ENCODE measurements at regions not wholly inside any gene's neighbourhood (a gene's known extent, or its start where the extent isn't known, plus 50 kb on each side); places are given as distances from the start of the nearest gene placed in this dataset.

DNA sequence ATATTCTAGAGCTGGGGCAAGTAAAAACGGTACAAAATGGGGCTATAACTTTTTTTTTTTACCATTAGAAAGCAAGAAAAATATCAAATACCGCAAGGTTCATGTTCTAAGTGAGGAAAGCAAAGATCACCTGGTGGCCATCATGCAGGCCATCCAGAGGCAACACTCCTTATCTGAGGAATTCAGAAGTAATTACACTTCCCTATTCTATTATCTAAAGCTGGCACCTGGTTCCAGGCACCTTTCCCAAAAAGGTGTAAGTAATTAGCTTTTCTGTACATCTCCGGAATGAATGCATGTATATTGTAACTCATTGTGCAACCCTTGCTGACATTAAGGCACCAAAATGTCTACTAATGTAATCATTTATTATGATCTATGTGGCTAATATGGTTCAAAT is 152.5 kb upstream of the GYPC start:
- WGBS (ENCODE audit: insufficient coverage, low lambda C conversion rate): 50% methylated on average over 1 of the region's 3 CpGs

GRCh38 chr2:126504949-126505348 is 151.0 kb upstream of the GYPC start:
- H3K27me3 ChIP-seq (ENCODE audit: control insufficient read depth, insufficient read depth, low read length): no peaks in the 10 kb centered on the region
- H3K27ac ChIP-seq (ENCODE audit: low read length): no peak overlapping the region
- no CpG with 5 or more reads among the region's 1 CpG for WGBS (ENCODE audit: insufficient coverage, low lambda C conversion rate)
- no peaks in the 10 kb centered on the region for H3K4me1 ChIP-seq (ENCODE audit: control insufficient read depth, insufficient read depth, low read length)
- no peaks in the 10 kb centered on the region for H3K36me3 ChIP-seq (ENCODE audit: control insufficient read depth, insufficient read depth, low read length)
- no peaks in the 10 kb centered on the region for H3K9me3 ChIP-seq (ENCODE audit: control insufficient read depth, low read depth, low read length)
- DNase-seq: no peak
- no peak overlapping the region for H3K4me3 ChIP-seq (ENCODE audit: low read length)

More for the DNA sequence above, 152.5 kb upstream of the GYPC start:
- Histone ChIP-seq H3K4me3 (ENCODE audit: low read length) (no peak overlapping the region), H3K36me3 (ENCODE audit: control insufficient read depth, insufficient read depth, low read length) (no peaks in the 10 kb centered on the region), H3K4me1 (ENCODE audit: control insufficient read depth, insufficient read depth, low read length) (no peaks in the 10 kb centered on the region), H3K27me3 (ENCODE audit: control insufficient read depth, insufficient read depth, low read length) (no peaks in the 10 kb centered on the region), H3K9me3 (ENCODE audit: control insufficient read depth, low read depth, low read length) (no peaks in the 10 kb centered on the region), H3K27ac (ENCODE audit: low read length) (no peak overlapping the region)
- no peak for DNase-seq

DNA sequence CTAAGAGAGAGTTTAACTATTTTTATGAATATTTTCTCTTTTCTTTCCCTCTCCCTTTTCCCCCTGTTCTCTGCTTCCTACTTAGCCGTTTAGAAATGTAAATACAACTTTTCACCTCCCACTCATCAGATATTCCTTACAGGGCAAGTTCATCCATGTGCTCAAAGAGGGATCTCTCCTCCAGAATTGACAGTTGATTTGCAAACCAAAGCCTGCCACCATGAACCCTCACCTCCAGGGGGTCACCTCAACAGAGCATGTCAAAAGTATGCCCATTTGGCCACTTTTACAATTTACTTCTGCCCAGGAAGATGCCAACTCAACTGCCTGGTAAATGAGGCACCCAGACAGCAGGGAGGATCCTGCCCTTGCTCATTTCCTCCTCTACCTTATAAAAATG is 149.2 kb upstream of the GYPC start:
- Histone ChIP-seq H3K27me3 (ENCODE audit: control insufficient read depth, insufficient read depth, low read length) (no peaks in the 10 kb centered on the region), H3K36me3 (ENCODE audit: control insufficient read depth, insufficient read depth, low read length) (no peaks in the 10 kb centered on the region), H3K27ac (ENCODE audit: low read length) (no peak overlapping the region), H3K4me1 (ENCODE audit: control insufficient read depth, insufficient read depth, low read length) (no peaks in the 10 kb centered on the region), H3K4me3 (ENCODE audit: low read length) (no peak overlapping the region), H3K9me3 (ENCODE audit: control insufficient read depth, low read depth, low read length) (no peaks in the 10 kb centered on the region)
- DNase-seq: no peak
- WGBS (ENCODE audit: insufficient coverage, low lambda C conversion rate): 0% methylated on average over 1 of the region's 1 CpG

DNA sequence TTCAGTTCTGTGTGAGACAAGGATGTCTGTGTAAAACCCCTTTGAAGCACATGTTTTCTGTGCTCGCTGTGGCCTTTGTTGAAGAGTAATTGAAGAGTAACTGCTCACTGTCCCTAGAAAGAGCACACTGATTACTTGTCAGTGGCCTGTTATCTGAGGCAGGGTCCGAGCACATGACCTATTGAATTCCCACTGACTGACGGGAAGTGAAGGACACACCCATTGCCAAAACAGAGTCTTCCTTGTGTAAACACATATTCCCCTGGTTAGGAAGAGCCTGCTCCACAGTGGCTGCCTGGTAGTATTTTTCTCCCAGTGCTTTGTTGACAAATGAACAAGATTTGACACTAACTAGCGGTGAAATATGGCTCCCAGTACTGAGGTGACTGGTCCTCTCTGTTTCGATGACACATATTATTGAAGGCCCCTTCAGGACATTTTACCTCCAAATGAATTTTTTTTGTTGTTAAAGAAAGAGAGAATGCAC is 148.5 kb upstream of the GYPC start:
- no peaks in the 10 kb centered on the region for H3K4me1 ChIP-seq (ENCODE audit: control insufficient read depth, insufficient read depth, low read length)

GRCh38 chr2:126510356-126510755 is 145.6 kb upstream of the GYPC start:
- Histone ChIP-seq H3K36me3 (ENCODE audit: control insufficient read depth, insufficient read depth, low read length) (no peaks in the 10 kb centered on the region), H3K27me3 (ENCODE audit: control insufficient read depth, insufficient read depth, low read length) (no peaks in the 10 kb centered on the region), H3K4me3 (ENCODE audit: low read length) (no peak overlapping the region), H3K27ac (ENCODE audit: low read length) (no peak overlapping the region), H3K9me3 (ENCODE audit: control insufficient read depth, low read depth, low read length) (no peaks in the 10 kb centered on the region), H3K4me1 (ENCODE audit: control insufficient read depth, insufficient read depth, low read length) (no peaks in the 10 kb centered on the region)
- WGBS (ENCODE audit: insufficient coverage, low lambda C conversion rate): no CpG with 5 or more reads among the region's 1 CpG
- no peak for DNase-seq

More for the DNA sequence above, 148.5 kb upstream of the GYPC start:
- Histone ChIP-seq H3K27ac (ENCODE audit: low read length) (no peak overlapping the region), H3K36me3 (ENCODE audit: control insufficient read depth, insufficient read depth, low read length) (no peaks in the 10 kb centered on the region), H3K27me3 (ENCODE audit: control insufficient read depth, insufficient read depth, low read length) (no peaks in the 10 kb centered on the region), H3K9me3 (ENCODE audit: control insufficient read depth, low read depth, low read length) (no peaks in the 10 kb centered on the region), H3K4me3 (ENCODE audit: low read length) (no peak overlapping the region)
- 83% methylated on average over 1 of the region's 5 CpGs for WGBS (ENCODE audit: insufficient coverage, low lambda C conversion rate)
- no peak for DNase-seq

DNA sequence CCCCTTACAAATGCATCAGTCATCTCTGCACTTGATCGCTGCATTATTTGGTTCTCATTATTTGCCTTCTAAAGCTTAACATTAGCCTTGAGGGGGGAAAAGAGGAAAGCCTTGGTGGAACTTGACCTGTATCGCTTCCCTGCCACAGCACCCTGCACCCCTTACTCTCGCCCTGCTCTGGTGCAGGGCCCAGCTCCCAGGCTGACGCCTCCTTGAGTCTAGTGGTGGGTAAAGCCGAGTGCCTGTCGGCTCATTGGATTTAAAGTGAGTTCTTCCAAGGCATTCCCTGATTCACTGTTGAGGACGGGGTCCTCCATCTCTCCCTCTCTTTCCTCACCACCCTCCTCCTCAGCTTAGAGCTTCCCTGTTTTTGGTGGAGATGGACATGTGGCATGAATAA is 145.0 kb upstream of the GYPC start:
- no peak for DNase-seq
- H3K4me1 ChIP-seq (ENCODE audit: control insufficient read depth, insufficient read depth, low read length): no peaks in the 10 kb centered on the region
- H3K4me3 ChIP-seq (ENCODE audit: low read length): no peak overlapping the region
- no peaks in the 10 kb centered on the region for H3K36me3 ChIP-seq (ENCODE audit: control insufficient read depth, insufficient read depth, low read length)
- no peak overlapping the region for H3K27ac ChIP-seq (ENCODE audit: low read length)
- WGBS (ENCODE audit: insufficient coverage, low lambda C conversion rate): 100% methylated on average over 1 of the region's 7 CpGs
- no peaks in the 10 kb centered on the region for H3K27me3 ChIP-seq (ENCODE audit: control insufficient read depth, insufficient read depth, low read length)
- no peaks in the 10 kb centered on the region for H3K9me3 ChIP-seq (ENCODE audit: control insufficient read depth, low read depth, low read length)

- no peaks in the 10 kb centered on the region for H3K9me3 ChIP-seq (ENCODE audit: control insufficient read depth, low read depth, low read length)
- DNase-seq: no peak
- H3K27me3 ChIP-seq (ENCODE audit: control insufficient read depth, insufficient read depth, low read length): no peaks in the 10 kb centered on the region
- 59% methylated on average over 3 of the region's 6 CpGs for WGBS (ENCODE audit: insufficient coverage, low lambda C conversion rate)
- no peaks in the 10 kb centered on the region for H3K36me3 ChIP-seq (ENCODE audit: control insufficient read depth, insufficient read depth, low read length)
- H3K4me1 ChIP-seq (ENCODE audit: control insufficient read depth, insufficient read depth, low read length): no peaks in the 10 kb centered on the region
- H3K4me3 ChIP-seq (ENCODE audit: low read length): no peak overlapping the region
- no peak overlapping the region for H3K27ac ChIP-seq (ENCODE audit: low read length)
Measured at GRCh38 chr2:126512026-126512425, 143.9 kb upstream of the GYPC start.

- H3K9me3 ChIP-seq (ENCODE audit: control insufficient read depth, low read depth, low read length): no peaks in the 10 kb centered on the region
- H3K4me3 ChIP-seq (ENCODE audit: low read length): no peak overlapping the region
- H3K36me3 ChIP-seq (ENCODE audit: control insufficient read depth, insufficient read depth, low read length): no peaks in the 10 kb centered on the region
- H3K27ac ChIP-seq (ENCODE audit: low read length): no peak overlapping the region
- no peaks in the 10 kb centered on the region for H3K27me3 ChIP-seq (ENCODE audit: control insufficient read depth, insufficient read depth, low read length)
- H3K4me1 ChIP-seq (ENCODE audit: control insufficient read depth, insufficient read depth, low read length): no peaks in the 10 kb centered on the region
- no peak for DNase-seq
- WGBS (ENCODE audit: insufficient coverage, low lambda C conversion rate): 89% methylated on average over 1 of the region's 4 CpGs
Measured at GRCh38 chr2:126513033-126513432, 142.9 kb upstream of the GYPC start.

- no peaks in the 10 kb centered on the region for H3K4me1 ChIP-seq (ENCODE audit: control insufficient read depth, insufficient read depth, low read length)
- no peaks in the 10 kb centered on the region for H3K27me3 ChIP-seq (ENCODE audit: control insufficient read depth, insufficient read depth, low read length)
- no peak overlapping the region for H3K4me3 ChIP-seq (ENCODE audit: low read length)
- no peak overlapping the region for H3K27ac ChIP-seq (ENCODE audit: low read length)
- H3K9me3 ChIP-seq (ENCODE audit: control insufficient read depth, low read depth, low read length): no peaks in the 10 kb centered on the region
- no CpG with 5 or more reads among the region's 2 CpGs for WGBS (ENCODE audit: insufficient coverage, low lambda C conversion rate)
- no peak for DNase-seq
- no peaks in the 10 kb centered on the region for H3K36me3 ChIP-seq (ENCODE audit: control insufficient read depth, insufficient read depth, low read length)
Measured at GRCh38 chr2:126515471-126515870, 140.5 kb upstream of the GYPC start.

DNA sequence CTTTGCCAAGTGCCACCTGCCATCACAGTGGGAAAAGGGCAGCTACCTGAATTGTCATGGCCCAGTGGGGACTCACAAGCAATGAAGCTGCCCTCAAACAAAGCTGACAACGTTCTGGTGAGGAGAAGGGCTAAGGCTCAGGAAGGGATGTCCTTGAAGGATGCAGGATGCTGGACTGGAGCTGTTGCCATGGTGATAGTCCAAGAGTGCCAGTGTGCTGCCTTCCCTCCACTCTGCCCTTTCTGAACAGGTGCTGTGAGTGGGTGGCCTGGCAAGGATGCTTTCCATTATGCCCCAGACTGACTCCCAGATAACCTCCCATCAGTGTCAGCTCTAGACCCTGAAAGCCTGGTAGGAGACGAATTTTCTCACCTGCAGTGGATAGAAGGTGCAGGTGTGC is 137.8 kb upstream of the GYPC start:
- WGBS (ENCODE audit: insufficient coverage, low lambda C conversion rate): no CpG with 5 or more reads among the region's 2 CpGs
- Histone ChIP-seq H3K36me3 (ENCODE audit: control insufficient read depth, insufficient read depth, low read length) (no peaks in the 10 kb centered on the region), H3K9me3 (ENCODE audit: control insufficient read depth, low read depth, low read length) (no peaks in the 10 kb centered on the region), H3K4me3 (ENCODE audit: low read length) (no peak overlapping the region), H3K4me1 (ENCODE audit: control insufficient read depth, insufficient read depth, low read length) (no peaks in the 10 kb centered on the region), H3K27ac (ENCODE audit: low read length) (no peak overlapping the region), H3K27me3 (ENCODE audit: control insufficient read depth, insufficient read depth, low read length) (no peaks in the 10 kb centered on the region)
- DNase-seq: no peak

- H3K27ac ChIP-seq (ENCODE audit: low read length): no peak overlapping the region
- no peaks in the 10 kb centered on the region for H3K9me3 ChIP-seq (ENCODE audit: control insufficient read depth, low read depth, low read length)
- WGBS (ENCODE audit: insufficient coverage, low lambda C conversion rate): no CpG with 5 or more reads among the region's 8 CpGs
- no peaks in the 10 kb centered on the region for H3K4me1 ChIP-seq (ENCODE audit: control insufficient read depth, insufficient read depth, low read length)
- H3K4me3 ChIP-seq (ENCODE audit: low read length): no peak overlapping the region
- peak; percentile 12 to 28 for DNase-seq
- H3K36me3 ChIP-seq (ENCODE audit: control insufficient read depth, insufficient read depth, low read length): no peaks in the 10 kb centered on the region
- no peaks in the 10 kb centered on the region for H3K27me3 ChIP-seq (ENCODE audit: control insufficient read depth, insufficient read depth, low read length)
Measured at GRCh38 chr2:126527836-126528490, 128.0 kb upstream of the GYPC start.
